ENCODE measurements at regions not wholly inside any gene's neighbourhood (a gene's known extent, or its start where the extent isn't known, plus 50 kb on each side); places are given as distances from the start of the nearest gene placed in this dataset.

DNA sequence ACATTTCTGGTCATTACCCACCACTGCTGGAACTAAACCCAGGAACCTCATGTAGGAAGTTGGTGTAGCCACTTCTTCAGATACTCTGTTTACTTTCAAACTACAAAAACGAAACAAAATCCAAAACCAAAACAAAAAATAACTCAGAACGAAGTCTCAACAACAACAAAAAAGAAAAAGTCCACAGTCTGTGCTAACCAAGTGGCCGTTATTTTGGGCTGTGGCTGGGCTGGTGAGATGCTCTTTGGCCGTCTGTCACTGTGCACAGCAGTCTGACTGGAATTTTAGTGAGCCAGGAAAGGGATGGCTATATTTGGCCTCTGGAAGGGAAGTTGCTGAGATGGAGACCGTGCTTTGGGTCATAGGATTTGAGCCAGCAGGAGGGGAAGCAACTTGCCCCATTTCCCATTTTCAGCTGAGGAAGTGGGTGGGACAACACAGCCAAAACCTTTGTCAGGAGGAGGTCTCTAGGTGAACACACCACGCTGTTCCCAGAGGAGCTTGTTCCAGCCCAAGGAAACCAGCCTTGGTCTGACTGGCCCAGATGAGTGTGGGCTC lies 334.1 kb downstream of the ZSWIM6 start:
- TF ChIP-seq SRF (IDR thresholded peaks at IDR 0.05; ENCODE audit: low read depth, low read length) (no peak), ASH2L (IDR thresholded peaks at IDR 0.05; ENCODE audit: low read length) (no peak), BACH1 (IDR thresholded peaks at IDR 0.05; ENCODE audit: low read length) (no peak), GABPA (IDR thresholded peaks at IDR 0.05; ENCODE audit: borderline replicate concordance, insufficient read depth, low read length) (no peak), POLR2A (IDR thresholded peaks at IDR 0.05; ENCODE audit: control extremely low read depth in 1 of 2, low read depth in 2 of 2, low read length in 2 of 2) (no peak), CEBPB (IDR thresholded peaks at IDR 0.05; ENCODE audit: low read depth, low read length) (no peak), EGR1 (IDR thresholded peaks at IDR 0.05; ENCODE audit: borderline replicate concordance, low read depth, low read length) (no peak), POLR2AphosphoS5 (IDR thresholded peaks at IDR 0.05; ENCODE audit: low read depth, low read length) (no peak), ZNF274 (IDR thresholded peaks at IDR 0.05; ENCODE audit: borderline replicate concordance, extremely low read depth, low read length) (no peak), JUN (IDR thresholded peaks at IDR 0.05; ENCODE audit: low read depth, low read length) (no peak), JUND (IDR thresholded peaks at IDR 0.05; ENCODE audit: low read length) (no peak)
- TF ChIP-seq, protein P1, sequence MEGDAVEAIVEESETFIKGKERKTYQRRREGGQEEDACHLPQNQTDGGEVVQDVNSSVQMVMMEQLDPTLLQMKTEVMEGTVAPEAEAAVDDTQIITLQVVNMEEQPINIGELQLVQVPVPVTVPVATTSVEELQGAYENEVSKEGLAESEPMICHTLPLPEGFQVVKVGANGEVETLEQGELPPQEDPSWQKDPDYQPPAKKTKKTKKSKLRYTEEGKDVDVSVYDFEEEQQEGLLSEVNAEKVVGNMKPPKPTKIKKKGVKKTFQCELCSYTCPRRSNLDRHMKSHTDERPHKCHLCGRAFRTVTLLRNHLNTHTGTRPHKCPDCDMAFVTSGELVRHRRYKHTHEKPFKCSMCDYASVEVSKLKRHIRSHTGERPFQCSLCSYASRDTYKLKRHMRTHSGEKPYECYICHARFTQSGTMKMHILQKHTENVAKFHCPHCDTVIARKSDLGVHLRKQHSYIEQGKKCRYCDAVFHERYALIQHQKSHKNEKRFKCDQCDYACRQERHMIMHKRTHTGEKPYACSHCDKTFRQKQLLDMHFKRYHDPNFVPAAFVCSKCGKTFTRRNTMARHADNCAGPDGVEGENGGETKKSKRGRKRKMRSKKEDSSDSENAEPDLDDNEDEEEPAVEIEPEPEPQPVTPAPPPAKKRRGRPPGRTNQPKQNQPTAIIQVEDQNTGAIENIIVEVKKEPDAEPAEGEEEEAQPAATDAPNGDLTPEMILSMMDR (IDR thresholded peaks at IDR 0.05; ENCODE audit: control extremely low read depth in 1 of 3, insufficient read depth in 1 of 3, low read depth in 1 of 3, low read length in 3 of 3): no peak
- TF ChIP-seq, protein P2, sequence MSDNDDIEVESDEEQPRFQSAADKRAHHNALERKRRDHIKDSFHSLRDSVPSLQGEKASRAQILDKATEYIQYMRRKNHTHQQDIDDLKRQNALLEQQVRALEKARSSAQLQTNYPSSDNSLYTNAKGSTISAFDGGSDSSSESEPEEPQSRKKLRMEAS (IDR thresholded peaks at IDR 0.05): no peak
- TF ChIP-seq, protein P3, sequence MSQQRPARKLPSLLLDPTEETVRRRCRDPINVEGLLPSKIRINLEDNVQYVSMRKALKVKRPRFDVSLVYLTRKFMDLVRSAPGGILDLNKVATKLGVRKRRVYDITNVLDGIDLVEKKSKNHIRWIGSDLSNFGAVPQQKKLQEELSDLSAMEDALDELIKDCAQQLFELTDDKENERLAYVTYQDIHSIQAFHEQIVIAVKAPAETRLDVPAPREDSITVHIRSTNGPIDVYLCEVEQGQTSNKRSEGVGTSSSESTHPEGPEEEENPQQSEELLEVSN (IDR thresholded peaks at IDR 0.05): no peak
